GM18502 (cell line): ENCODE measurements at regions not wholly inside any gene's neighbourhood (a gene's known extent, or its start where the extent isn't known, plus 50 kb on each side); places are given as distances from the start of the nearest gene placed in this dataset.
"Not testable (repeated sequence)": the region's sequence is repeated elsewhere in the genome, so short reads cannot be mapped to it uniquely, and the experiment has no call there.

ENCODE experiments used
- ATAC-seq: cut with Tn5 transposase; IDR thresholded peaks from one replicate; pipeline ENCODE4 v1.9.1; 2021; ENCODE audit warnings: mild to moderate bottlenecking; ENCODE audit not compliant: unreplicated experiment, poor library complexity

- ATAC-seq: no peak
Observed at GRCh38 chr14:53444677-53445312, 291.7 kb upstream of the DDHD1 start.

GRCh38 chr14:53441789-53442188, 288.7 kb upstream of the DDHD1 start:
- no peak for ATAC-seq

DNA sequence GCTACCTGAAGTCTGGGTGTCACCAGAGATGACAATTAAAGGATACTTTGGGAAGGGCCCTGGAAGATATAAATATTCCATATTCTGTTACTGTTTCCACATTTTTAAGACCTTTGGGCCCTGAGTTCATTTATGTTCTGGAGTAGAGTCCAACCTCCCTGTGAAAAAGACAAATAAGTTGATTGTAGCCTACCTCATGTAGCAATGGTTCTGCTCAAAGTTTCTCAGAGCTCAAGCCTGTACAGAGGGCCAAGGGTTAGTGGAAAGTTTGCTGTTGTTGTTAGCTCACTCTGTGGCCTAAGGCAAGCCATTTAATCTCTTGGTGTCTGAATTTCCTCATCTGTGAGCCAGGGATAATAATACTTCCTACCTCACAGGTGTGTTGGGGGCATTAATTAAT, 284.7 kb upstream of the DDHD1 start:
- ATAC-seq: no peak

- peak; percentile 78 for ATAC-seq
Observed at GRCh38 chr14:53432378-53432802, 279.3 kb upstream of the DDHD1 start.

DNA sequence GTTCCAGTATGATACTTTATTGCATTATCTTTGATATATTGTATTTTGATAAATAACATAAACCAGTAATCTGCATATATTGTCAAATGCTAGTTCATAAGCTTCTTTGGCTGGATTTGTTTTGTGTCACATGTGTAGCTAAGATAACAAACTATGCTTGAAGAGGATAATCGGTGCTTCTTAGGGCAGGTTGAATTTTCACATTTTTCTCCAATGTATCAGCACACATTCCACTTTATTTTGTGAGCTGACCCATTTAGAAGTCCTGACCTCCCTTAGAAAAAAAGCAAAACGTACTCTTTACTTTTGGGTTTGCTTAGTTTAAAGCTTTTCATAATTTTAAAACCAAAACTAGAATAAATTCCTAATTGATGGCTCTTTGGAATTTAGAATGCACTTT, 277.7 kb upstream of the DDHD1 start:
- no peak for ATAC-seq

DNA sequence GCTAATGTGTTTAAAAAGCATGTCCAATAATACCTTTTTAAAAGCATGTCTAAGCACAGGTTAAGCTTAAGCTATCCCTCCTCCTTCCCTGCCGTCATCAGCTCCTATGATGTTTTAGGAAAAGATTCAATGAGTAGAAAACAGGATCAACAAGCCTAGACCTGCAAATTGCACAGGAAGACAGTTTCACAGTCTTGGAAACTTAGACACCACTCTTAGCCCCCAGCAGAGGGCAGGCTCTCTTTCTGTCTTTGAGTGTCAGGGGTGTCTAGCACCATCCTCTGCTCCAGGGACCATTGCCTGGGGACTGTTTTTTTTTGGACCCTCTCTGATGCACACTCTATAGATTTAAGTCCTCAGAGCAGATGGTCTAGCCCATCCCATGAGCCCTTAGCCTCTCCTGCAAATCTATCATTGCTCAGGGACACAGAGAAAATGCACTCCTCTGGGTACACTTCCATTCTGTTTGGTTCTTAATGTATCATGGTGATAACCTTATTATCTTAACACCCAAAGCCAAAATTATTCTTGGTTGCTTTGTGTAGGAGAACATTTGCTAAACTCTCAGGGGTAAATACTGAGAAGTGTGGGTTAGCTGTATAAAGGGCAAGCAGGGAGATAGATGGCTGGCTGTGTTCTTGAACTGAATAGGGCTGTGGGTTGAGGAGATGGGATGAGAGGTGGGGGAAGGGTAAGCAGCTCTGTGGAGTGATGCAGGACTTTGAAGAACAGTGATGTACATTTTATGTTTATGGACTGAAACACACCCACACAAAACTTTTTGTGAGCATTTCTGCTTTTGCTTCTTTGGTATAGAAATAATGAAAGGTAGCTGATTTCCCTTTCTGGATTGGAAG, 259.9 kb upstream of the DDHD1 start:
- ATAC-seq: no peak

- ATAC-seq: no peak
Observed at GRCh38 chr14:53411125-53411524, 258.0 kb upstream of the DDHD1 start.

DNA sequence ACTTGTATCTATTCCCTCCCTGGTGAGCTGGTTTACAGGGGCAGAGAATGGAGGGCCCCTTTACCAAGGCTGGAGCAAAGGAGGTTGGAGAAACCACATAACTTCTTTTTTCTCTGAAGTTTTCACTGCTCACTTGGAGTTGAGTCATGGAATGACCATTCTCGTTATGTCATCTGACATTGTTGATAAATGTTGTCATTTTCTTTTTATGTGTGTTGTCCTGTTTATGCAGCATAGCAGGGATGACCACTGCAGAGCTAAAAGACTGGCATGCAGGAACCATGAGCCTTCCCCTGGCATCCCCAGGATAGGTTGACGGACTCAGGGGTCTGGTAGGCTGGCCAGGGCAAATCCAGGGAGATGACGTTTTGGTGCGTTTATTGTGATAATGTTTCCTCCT, 256.8 kb upstream of the DDHD1 start:
- no peak for ATAC-seq

GRCh38 chr14:53409289-53409688, 256.2 kb upstream of the DDHD1 start:
- ATAC-seq: no peak

GRCh38 chr14:53408175-53408879, 255.2 kb upstream of the DDHD1 start:
- no peak for ATAC-seq

GRCh38 chr14:53406519-53406918, 253.4 kb upstream of the DDHD1 start:
- no peak for ATAC-seq

- ATAC-seq: no peak
Observed at GRCh38 chr14:53401646-53402045, 248.5 kb upstream of the DDHD1 start.

DNA sequence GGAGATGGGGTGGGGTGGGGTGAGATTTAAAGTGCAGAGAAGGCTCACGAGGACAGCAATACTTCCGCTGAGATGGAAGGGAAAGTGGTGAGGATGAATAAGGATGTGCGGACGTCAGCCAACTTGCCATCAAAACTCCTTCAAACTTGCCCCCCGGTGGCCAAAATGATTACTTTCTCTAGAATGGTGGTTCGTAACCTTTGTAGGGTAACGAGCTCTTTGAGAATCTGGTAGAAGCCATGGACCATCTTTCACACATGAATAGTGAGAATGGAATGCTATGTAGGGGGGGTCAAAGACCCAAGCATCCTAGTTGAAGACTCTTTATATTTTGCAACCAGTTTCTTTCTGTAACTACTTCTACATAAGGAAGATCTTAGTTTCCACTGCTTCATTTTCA, 245.9 kb upstream of the DDHD1 start:
- ATAC-seq: no peak

DNA sequence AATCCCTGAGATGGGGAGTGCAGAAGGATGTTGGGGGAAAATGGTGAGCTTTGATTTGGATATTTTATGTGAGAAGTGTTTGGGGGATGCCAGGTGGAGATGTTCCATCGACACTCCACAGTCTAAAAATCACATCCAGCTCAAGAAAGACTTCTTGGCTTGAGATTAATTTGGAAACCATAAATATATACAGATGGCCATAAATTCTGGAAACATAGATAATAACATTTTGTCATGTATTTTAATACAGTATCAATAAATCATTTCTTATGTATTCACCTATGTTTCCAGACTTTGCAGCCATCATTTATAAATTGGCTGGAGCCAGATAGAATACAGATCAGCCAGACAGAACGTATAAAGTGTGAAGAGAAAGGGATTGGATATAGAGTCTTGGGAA, 245.5 kb upstream of the DDHD1 start:
- no peak for ATAC-seq

- not testable (repeated sequence) for ATAC-seq
Observed at GRCh38 chr14:53395267-53395666, 242.1 kb upstream of the DDHD1 start.

DNA sequence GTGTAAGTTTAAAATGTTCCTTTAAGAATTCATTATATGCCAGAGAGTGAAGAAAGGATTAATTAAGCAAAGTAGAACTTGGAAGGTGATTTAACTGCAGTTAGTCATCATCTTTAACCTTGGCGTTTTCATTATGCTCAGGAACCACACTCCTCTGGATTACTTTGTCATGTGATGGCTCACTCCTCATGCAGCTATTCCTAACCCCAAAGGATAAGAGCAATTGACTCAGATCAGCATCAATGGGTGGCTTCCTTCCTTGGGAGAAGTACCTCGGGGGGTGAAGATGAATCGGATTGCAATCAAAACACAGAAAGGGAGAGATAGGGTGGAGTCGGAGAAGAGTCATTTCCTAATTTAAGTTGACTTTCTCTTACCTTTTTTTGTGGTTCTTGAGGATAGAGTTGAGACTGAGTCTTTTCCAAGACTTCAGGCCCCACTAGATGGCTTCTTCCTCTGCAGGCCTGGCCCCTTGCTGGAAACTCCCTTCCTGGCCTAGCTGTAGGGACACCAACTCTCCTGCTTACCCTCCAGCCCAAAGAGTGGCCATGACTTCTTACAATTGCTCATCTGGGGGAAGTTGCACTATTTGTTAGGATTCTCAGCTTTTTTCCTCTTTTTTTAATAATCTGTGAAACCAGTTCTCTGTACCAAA, 238.6 kb upstream of the DDHD1 start:
- ATAC-seq: no peak

DNA sequence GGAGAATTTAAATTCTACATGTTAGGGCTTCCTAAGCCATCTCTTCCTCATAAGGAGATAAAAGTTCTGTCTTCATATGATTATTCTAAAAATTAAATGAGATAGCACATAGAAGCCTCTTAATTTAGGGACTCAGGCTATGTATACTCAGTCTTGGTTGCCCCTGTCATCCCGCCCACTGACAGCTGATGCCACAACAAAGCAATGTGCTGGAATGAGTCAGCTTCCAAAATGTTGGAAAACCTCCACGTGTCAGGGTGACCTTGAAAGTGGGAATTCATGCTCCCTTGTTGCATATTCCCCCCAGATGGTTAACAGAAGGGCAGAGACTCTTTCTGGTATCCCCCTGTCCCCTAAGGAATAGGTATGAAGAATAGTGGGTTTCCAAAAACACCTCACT, 238.0 kb upstream of the DDHD1 start:
- no peak for ATAC-seq

DNA sequence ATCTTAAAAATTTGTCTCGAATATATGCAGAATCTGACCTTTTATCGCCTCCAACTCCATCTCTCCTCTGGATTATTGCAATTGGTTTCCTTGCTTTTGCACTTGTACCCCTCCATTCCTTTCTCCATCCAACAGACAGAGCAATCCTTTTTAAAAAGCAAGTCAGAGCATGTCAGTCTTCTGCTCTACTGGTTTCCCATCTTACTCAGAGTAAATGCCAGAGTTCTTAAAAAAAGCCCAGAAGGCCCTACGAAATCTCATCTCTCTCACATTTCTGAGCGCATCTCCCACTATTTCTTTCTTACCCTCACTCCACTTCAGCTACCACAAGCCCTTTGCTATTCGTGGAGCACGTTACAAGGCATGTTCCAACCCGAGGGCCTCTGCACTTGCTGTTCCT, 236.9 kb upstream of the DDHD1 start:
- no peak for ATAC-seq

DNA sequence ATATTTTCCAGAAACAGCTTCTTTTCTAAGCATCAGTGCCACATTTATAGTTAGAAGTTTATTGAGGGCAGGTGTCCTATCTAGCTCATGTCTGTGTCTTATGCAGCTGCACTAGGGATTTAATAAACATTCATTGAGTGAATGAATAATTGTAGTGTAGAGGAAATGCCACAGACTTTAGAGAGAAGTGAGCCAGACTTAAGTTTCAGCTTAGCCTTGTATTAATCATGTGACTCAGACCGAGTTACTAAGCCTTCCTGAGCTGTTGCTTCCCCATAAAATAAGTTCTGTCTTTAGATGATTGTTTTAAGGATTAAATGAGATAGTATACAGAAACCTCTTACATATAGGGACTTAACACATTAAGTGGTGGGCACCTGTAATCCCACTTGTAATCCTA, 236.1 kb upstream of the DDHD1 start:
- ATAC-seq: no peak

- no peak for ATAC-seq
Observed at GRCh38 chr14:53386362-53386761, 233.2 kb upstream of the DDHD1 start.

DNA sequence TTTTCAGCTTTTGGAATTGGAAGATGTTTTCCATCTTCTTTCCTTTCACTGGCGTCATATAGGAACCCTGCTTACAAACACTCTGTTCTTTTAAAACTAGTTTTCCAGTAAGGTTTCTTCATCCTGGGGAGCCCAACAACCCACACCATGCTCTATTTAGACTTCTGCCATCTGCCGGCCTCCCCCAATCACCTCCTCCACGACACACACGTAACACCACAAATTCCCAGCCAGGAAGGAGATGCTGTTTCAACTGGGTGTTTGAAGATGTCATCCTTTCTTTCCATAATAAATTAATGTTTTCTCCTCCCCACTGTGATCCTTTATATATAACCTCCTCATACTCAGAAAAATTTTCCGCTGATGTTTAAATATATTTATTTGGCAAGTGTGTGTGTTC, 231.4 kb upstream of the DDHD1 start:
- ATAC-seq: no peak
